ENCODE measurements at regions not wholly inside any gene's neighbourhood (a gene's known extent, or its start where the extent isn't known, plus 50 kb on each side); places are given as distances from the start of the nearest gene placed in this dataset.

GRCh38 chr5:124000538-124000937, 488.6 kb downstream of the CSNK1G3 start:
- Histone ChIP-seq H3K27ac (ENCODE audit: low read depth in 1 of 2, low read length in 2 of 2) (no peak overlapping the region), H3K9me3 (replicated peaks in 1 of 2; ENCODE audit: control insufficient read depth in 1 of 2, insufficient read depth in 1 of 2, low read length in 2 of 2) (no peaks in the 10 kb centered on the region), H3K4me1 (ENCODE audit: control insufficient read depth in 1 of 2, insufficient read depth in 2 of 2, low read length in 2 of 2) (no peaks in the 10 kb centered on the region), H4K20me1 (ENCODE audit: insufficient read depth, low read length) (no peaks in the 10 kb centered on the region), H3K79me2 (ENCODE audit: insufficient read depth, low read length) (no peaks in the 10 kb centered on the region), H3K4me2 (replicated peaks; ENCODE audit: extremely low read depth, low read length, poor library complexity, severe bottlenecking) (no peak overlapping the region), H3K9ac (ENCODE audit: insufficient read depth, low read length, poor library complexity, severe bottlenecking) (no peak overlapping the region), H3K27me3 (ENCODE audit: control insufficient read depth in 2 of 2, insufficient read depth in 2 of 2, low read length in 2 of 2) (no peaks in the 10 kb centered on the region), H3K36me3 (replicated peaks in 1 of 2; ENCODE audit: control insufficient read depth in 1 of 2, insufficient read depth in 2 of 2, low read length in 2 of 2) (no peaks in the 10 kb centered on the region), H3K4me3 (replicated peaks in 1 of 3; ENCODE audit: low read depth in 2 of 3, low read length in 3 of 3) (no peak overlapping the region), H2AFZ (ENCODE audit: insufficient read depth, low read depth, low read length, poor library complexity, severe bottlenecking) (no peak overlapping the region)
- Mint-ChIP-seq H3K4me3 (no peak overlapping the region), H3K36me3 (no peaks in the 10 kb centered on the region), H3K9me3 (peaks cover 0 to 12% (median 2%) of the 10 kb centered on the region in 7 donors), H3K4me1 (no peaks in the 10 kb centered on the region), H3K27me3 (ENCODE audit: low read depth in 3 of 3) (no peaks in the 10 kb centered on the region), H3K27ac (no peak overlapping the region)
- no CpG with 5 or more reads among the region's 2 CpGs for WGBS (ENCODE audit: insufficient coverage)
- intact Hi-C loops (cut with micrococcal nuclease): no loop called here
- DNase-seq: no peak
- TF ChIP-seq CTCF (IDR thresholded peaks at IDR 0.05): no peak

- Histone ChIP-seq H3K79me2 (ENCODE audit: insufficient read depth, low read length) (no peaks in the 10 kb centered on the region), H3K9me3 (replicated peaks in 1 of 2; ENCODE audit: control insufficient read depth in 1 of 2, insufficient read depth in 1 of 2, low read length in 2 of 2) (no peaks in the 10 kb centered on the region), H2AFZ (ENCODE audit: insufficient read depth, low read depth, low read length, poor library complexity, severe bottlenecking) (no peak overlapping the region), H3K36me3 (replicated peaks in 1 of 2; ENCODE audit: control insufficient read depth in 1 of 2, insufficient read depth in 2 of 2, low read length in 2 of 2) (no peaks in the 10 kb centered on the region), H3K27me3 (ENCODE audit: control insufficient read depth in 2 of 2, insufficient read depth in 2 of 2, low read length in 2 of 2) (no peaks in the 10 kb centered on the region), H3K4me1 (ENCODE audit: control insufficient read depth in 1 of 2, insufficient read depth in 2 of 2, low read length in 2 of 2) (no peaks in the 10 kb centered on the region), H3K9ac (ENCODE audit: insufficient read depth, low read length, poor library complexity, severe bottlenecking) (no peak overlapping the region), H3K4me3 (replicated peaks in 1 of 3; ENCODE audit: low read depth in 2 of 3, low read length in 3 of 3) (no peak overlapping the region), H4K20me1 (ENCODE audit: insufficient read depth, low read length) (no peaks in the 10 kb centered on the region), H3K27ac (ENCODE audit: low read depth in 1 of 2, low read length in 2 of 2) (no peak overlapping the region), H3K4me2 (replicated peaks; ENCODE audit: extremely low read depth, low read length, poor library complexity, severe bottlenecking) (no peak overlapping the region)
- no peak for TF ChIP-seq CTCF (IDR thresholded peaks at IDR 0.05)
- no peaks in the 10 kb centered on the region for H3K4me1 Mint-ChIP-seq
- peaks cover 0 to 13% (median 1%) of the 10 kb centered on the region in 7 donors for H3K9me3 Mint-ChIP-seq
- no peak overlapping the region for H3K4me3 Mint-ChIP-seq
- no peak for DNase-seq
- intact Hi-C loops (cut with micrococcal nuclease): no loop called here
- no peaks in the 10 kb centered on the region for H3K36me3 Mint-ChIP-seq
- H3K27ac Mint-ChIP-seq: no peak overlapping the region
- 96% methylated on average over 3 of the region's 7 CpGs for WGBS (ENCODE audit: insufficient coverage)
- H3K27me3 Mint-ChIP-seq (ENCODE audit: low read depth in 3 of 3): no peaks in the 10 kb centered on the region
Observed at GRCh38 chr5:123997462-123998215, 485.7 kb downstream of the CSNK1G3 start.

Measured in CD14-positive monocyte (primary cell).